ENCODE measurements at regions not wholly inside any gene's neighbourhood (a gene's known extent, or its start where the extent isn't known, plus 50 kb on each side); places are given as distances from the start of the nearest gene placed in this dataset.

DNA sequence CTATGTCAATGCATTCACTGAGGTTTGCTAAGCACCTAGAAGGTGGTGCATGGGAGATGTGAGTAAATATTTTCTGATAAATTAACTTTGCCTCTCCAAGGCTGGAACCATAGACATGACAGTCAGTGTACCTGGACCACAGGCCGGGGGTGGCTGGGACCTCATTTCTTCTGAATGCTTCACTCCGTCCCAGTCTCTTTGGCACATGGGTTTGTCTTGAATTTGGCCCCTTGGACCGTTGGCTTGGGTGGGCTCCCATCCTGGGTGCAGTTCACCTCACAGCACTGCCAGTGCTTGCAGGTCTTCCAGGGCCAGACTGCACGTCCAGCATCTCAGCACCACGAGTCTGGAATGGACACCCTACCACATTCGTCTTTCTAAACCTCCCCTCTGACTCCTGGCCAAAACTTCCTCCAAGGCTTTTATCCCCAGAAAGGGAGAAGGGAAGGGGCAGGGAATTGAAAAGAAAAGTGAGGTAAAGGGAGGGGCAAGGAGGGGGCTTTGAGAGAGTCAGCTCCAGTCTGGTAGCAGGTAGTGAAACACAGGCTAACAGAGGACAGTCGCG is 267.8 kb downstream of the MED10 start:
- peaks cover 13% of the 10 kb centered on the region for H3K9me3 Mint-ChIP-seq (ENCODE audit: low read depth)
- H3K4me1 Mint-ChIP-seq (ENCODE audit: low read depth) = no peaks in the 10 kb centered on the region
- no peak overlapping the region for H3K27ac Mint-ChIP-seq (ENCODE audit: unreplicated experiment)
- H3K27me3 Mint-ChIP-seq (ENCODE audit: low read depth) = no peaks in the 10 kb centered on the region
- H3K36me3 Mint-ChIP-seq (ENCODE audit: low read depth) = no peaks in the 10 kb centered on the region
- TF ChIP-seq, protein P1, sequence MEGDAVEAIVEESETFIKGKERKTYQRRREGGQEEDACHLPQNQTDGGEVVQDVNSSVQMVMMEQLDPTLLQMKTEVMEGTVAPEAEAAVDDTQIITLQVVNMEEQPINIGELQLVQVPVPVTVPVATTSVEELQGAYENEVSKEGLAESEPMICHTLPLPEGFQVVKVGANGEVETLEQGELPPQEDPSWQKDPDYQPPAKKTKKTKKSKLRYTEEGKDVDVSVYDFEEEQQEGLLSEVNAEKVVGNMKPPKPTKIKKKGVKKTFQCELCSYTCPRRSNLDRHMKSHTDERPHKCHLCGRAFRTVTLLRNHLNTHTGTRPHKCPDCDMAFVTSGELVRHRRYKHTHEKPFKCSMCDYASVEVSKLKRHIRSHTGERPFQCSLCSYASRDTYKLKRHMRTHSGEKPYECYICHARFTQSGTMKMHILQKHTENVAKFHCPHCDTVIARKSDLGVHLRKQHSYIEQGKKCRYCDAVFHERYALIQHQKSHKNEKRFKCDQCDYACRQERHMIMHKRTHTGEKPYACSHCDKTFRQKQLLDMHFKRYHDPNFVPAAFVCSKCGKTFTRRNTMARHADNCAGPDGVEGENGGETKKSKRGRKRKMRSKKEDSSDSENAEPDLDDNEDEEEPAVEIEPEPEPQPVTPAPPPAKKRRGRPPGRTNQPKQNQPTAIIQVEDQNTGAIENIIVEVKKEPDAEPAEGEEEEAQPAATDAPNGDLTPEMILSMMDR (IDR thresholded peaks at IDR 0.05) = no peak
- no peak overlapping the region for H3K4me3 Mint-ChIP-seq (ENCODE audit: unreplicated experiment)
- no peak for DNase-seq (ENCODE audit: low spot score)

DNA sequence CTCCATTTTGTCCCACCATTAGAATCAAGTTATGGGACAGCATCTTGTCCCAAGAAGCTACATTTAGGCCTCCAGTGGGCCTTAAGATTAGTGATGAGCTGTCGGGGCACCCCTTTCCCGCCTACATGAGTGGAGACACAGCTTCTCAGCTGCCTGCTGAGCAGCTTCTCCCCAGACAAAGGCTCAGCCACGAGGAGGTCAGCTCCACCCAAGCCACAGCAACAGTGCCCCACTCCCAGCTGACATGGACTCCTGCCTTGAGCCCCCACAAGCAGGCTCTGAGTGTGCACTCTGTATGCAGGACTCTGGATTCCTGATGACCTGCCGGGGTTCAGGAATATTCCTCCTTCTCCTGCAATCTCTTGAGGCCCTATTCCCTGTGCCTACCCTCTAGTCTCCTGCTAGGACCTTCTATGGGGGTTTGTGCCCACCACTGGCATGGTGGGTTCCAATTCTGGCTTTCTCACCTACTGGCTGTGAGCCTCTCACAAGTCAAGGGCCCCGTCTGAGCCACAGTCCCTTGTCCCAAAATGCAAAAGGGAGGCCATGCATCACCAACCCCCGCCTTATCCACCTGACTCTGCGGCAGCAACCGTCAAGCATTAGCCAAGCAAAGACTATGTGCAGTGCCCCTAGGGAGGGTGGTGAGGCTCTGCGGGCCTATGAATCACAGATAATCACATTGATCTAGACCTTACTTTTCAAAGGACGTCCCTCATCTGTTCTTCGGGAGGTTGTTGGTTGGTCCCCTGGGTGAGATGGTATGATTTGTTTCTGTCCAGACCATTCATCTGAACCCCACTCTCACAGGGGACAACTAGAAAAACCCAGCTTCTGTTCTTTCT is 269.1 kb downstream of the MED10 start:
- Mint-ChIP-seq H3K36me3 (ENCODE audit: low read depth) (no peaks in the 10 kb centered on the region), H3K27me3 (ENCODE audit: low read depth) (no peaks in the 10 kb centered on the region), H3K9me3 (ENCODE audit: low read depth) (peaks cover 11% of the 10 kb centered on the region), H3K4me3 (ENCODE audit: unreplicated experiment) (no peak overlapping the region), H3K4me1 (ENCODE audit: low read depth) (no peaks in the 10 kb centered on the region), H3K27ac (ENCODE audit: unreplicated experiment) (no peak overlapping the region)
- TF ChIP-seq, protein P1 (IDR thresholded peaks at IDR 0.05) = no peak
- no peak for DNase-seq (ENCODE audit: low spot score)

DNA sequence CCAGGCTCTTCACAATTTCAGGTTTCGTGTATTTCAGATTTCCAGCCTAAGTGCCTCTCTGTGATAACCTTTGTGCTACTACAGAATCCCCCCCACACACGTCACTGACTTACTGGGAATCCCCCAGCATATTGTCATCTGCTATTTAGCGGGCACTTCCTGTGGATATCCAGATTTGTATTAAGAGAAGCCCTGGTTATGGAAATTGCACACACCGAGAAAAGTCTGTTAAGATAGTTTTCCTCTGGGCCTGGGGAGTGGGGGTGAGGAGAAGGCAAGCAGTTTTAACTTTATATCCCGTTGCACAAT is 269.9 kb downstream of the MED10 start:
- DNase-seq (ENCODE audit: low spot score) = no peak
- no peak overlapping the region for H3K27ac Mint-ChIP-seq (ENCODE audit: unreplicated experiment)

DNA sequence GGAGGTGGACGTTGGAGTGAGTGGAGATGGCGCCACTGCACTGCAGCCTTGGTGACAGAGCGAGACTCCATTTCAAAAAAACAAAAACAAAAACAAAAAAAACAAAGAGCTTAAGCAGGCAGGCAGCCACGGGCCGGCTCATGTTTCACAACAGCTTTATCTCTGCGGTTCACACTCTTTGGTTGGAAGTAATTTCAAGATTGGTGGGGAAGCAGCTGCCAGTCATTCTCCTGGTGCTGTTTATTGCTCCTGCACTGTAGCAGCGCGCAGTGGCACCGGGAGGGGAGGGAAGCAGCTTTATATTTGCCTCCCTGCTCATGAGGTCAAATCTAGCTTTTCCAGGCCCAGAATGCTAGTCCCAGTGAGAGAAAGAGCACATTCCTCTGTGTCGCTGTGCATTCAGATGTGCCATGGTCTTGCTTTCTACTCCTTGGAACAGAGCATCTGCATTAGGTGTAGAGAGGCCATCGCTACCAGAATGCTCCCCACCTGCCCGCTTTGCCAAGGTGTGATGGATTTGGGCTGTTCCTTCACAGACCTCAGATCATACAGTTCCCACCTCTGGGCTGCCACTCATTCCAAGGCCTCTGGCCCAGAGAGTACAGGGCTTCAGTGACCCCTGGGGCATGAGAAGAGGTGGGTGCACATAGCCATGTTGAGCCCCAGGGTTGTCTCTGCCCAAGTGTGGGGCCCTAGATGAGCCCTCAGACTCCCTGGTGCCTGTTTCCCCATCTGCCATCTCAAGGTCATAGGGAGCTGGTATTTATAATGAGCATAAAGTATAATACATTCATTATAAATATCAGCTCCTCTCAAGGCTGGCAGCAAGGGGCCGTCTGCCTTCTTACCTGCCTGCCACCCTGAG is 270.4 kb downstream of the MED10 start:
- TF ChIP-seq, protein P1 (IDR thresholded peaks at IDR 0.05) = no peak
- DNase-seq (ENCODE audit: low spot score) = no peak
- Mint-ChIP-seq H3K4me1 (ENCODE audit: low read depth) (no peaks in the 10 kb centered on the region), H3K4me3 (ENCODE audit: unreplicated experiment) (no peak overlapping the region), H3K9me3 (ENCODE audit: low read depth) (peaks cover 12% of the 10 kb centered on the region), H3K27me3 (ENCODE audit: low read depth) (no peaks in the 10 kb centered on the region), H3K36me3 (ENCODE audit: low read depth) (no peaks in the 10 kb centered on the region), H3K27ac (ENCODE audit: unreplicated experiment) (no peak overlapping the region)

More for the DNA sequence above, 269.9 kb downstream of the MED10 start:
- TF ChIP-seq, protein P1 (IDR thresholded peaks at IDR 0.05) = no peak
- Mint-ChIP-seq H3K9me3 (ENCODE audit: low read depth) (peaks cover 14% of the 10 kb centered on the region), H3K4me3 (ENCODE audit: unreplicated experiment) (no peak overlapping the region), H3K36me3 (ENCODE audit: low read depth) (no peaks in the 10 kb centered on the region), H3K4me1 (ENCODE audit: low read depth) (no peaks in the 10 kb centered on the region), H3K27me3 (ENCODE audit: low read depth) (no peaks in the 10 kb centered on the region)

DNA sequence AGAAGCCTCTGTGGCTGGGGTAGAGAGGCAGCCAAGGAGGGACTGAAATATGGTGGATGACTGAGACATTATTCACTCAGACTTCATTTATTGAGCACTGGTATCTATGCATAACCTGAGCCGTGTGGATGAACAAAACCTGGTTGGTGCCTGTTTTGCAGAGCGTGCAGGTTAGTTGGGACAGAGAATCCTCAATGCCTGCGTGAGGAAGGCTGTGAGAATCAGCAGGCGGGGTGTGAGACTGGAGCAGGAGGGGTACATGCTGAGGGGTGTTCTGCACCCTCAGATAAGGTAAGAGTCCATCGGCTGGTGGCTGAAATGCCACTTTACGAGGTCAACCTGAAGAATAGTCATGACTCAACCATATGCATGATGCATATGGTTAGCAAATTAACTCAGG is 271.6 kb downstream of the MED10 start:
- DNase-seq (ENCODE audit: low spot score) = no peak
- H3K27ac Mint-ChIP-seq (ENCODE audit: unreplicated experiment) = no peak overlapping the region
- H3K4me3 Mint-ChIP-seq (ENCODE audit: unreplicated experiment) = no peak overlapping the region
- TF ChIP-seq, protein P1 (IDR thresholded peaks at IDR 0.05) = no peak
- no peaks in the 10 kb centered on the region for H3K36me3 Mint-ChIP-seq (ENCODE audit: low read depth)
- no peaks in the 10 kb centered on the region for H3K27me3 Mint-ChIP-seq (ENCODE audit: low read depth)
- H3K9me3 Mint-ChIP-seq (ENCODE audit: low read depth) = peaks cover 21% of the 10 kb centered on the region
- H3K4me1 Mint-ChIP-seq (ENCODE audit: low read depth) = no peaks in the 10 kb centered on the region

All from chondrocyte (in vitro differentiated cells).